IMR-90 (cell line): ENCODE measurements at regions not wholly inside any gene's neighbourhood (a gene's known extent, or its start where the extent isn't known, plus 50 kb on each side); places are given as distances from the start of the nearest gene placed in this dataset.

ENCODE experiments used
- CEBPB ChIP-seq: IDR thresholded peaks from 2 replicates; pipeline ENCODE4 v1.6.1; 2012; ENCODE audit warnings: low read depth, low read length, improper control_type of control experiment
- CTCF ChIP-seq: conservative IDR thresholded peaks from 2 replicates; pipeline ENCODE4 v1.5.1; 2012; ENCODE audit warnings: mild to moderate bottlenecking, low read depth, low read length, improper control_type of control experiment
- FOS ChIP-seq: fragments of 150-350 bp; IDR thresholded peaks from 2 replicates; pipeline ENCODE4 v1.6.1; 2016; ENCODE audit warnings: low read depth, low read length
- POLR2A ChIP-seq: IDR thresholded peaks from 2 replicates; pipeline ENCODE4 v1.6.1; 2012; ENCODE audit warnings: mild to moderate bottlenecking, low read depth, low read length
- RAD21 ChIP-seq: IDR thresholded peaks from 2 replicates; pipeline ENCODE4 v1.6.1; 2012; ENCODE audit warnings: low read length, improper control_type of control experiment
- RCOR1 ChIP-seq: IDR thresholded peaks from 2 replicates; pipeline ENCODE4 v1.6.1; 2012; ENCODE audit warnings: mild to moderate bottlenecking, low read length, improper control_type of control experiment; ENCODE audit not compliant: insufficient replicate concordance
- RFX5 ChIP-seq: IDR thresholded peaks from 2 replicates; pipeline ENCODE4 v1.8.0; 2012; ENCODE audit warnings: low read depth, mild to moderate bottlenecking, low read length, moderate library complexity

GRCh38 chr2:136331226-136331625 lies 213.3 kb upstream of the CXCR4 start:
- no peak for TF ChIP-seq CTCF
- no peak for TF ChIP-seq POLR2A
- no peak for TF ChIP-seq CEBPB
- TF ChIP-seq RCOR1 = no peak
- no peak for TF ChIP-seq RFX5
- TF ChIP-seq RAD21 = no peak
- TF ChIP-seq FOS = no peak
